Dermis microvascular lymphatic vessel endothelial cell (primary cell): ENCODE measurements at regions not wholly inside any gene's neighbourhood (a gene's known extent, or its start where the extent isn't known, plus 50 kb on each side); places are given as distances from the start of the nearest gene placed in this dataset.

Experiments used
- DNase-seq, 2 donors: peaks; one replicate each; pipeline versions ENCODE4 v3.0.0 to v3.0.0-alpha.2; 2010; ENCODE audit warnings: low read depth in 2 of 2

- no peak for DNase-seq
Measured at GRCh38 chr6:109315341-109316110, 66.7 kb downstream of the CD164 start.

GRCh38 chr6:109314313-109314712 lies 68.0 kb downstream of the CD164 start:
- no peak for DNase-seq

GRCh38 chr6:109313139-109313538 lies 69.1 kb downstream of the CD164 start:
- no peak for DNase-seq

GRCh38 chr6:109311471-109311870 lies 70.8 kb downstream of the CD164 start:
- no peak for DNase-seq

- no peak for DNase-seq
Measured at GRCh38 chr6:109309917-109310316, 72.3 kb downstream of the CD164 start.

GRCh38 chr6:109308018-109308492 lies 74.2 kb downstream of the CD164 start:
- no peak for DNase-seq

- no peak for DNase-seq
Measured at GRCh38 chr6:109306733-109307132, 75.5 kb downstream of the CD164 start.

- no peak for DNase-seq
Measured at GRCh38 chr6:109305028-109305427, 77.2 kb downstream of the CD164 start.

- DNase-seq = no peak
Measured at GRCh38 chr6:109304284-109305015, 77.8 kb downstream of the CD164 start.

GRCh38 chr6:109303640-109304283 lies 78.5 kb downstream of the CD164 start:
- no peak for DNase-seq

GRCh38 chr6:109303164-109303563 lies 79.1 kb downstream of the CD164 start:
- DNase-seq = no peak

- DNase-seq = no peak
Measured at GRCh38 chr6:109302176-109302575, 80.1 kb downstream of the CD164 start.

- no peak for DNase-seq
Measured at GRCh38 chr6:109301418-109301817, 80.8 kb downstream of the CD164 start.

- DNase-seq = no peak
Measured at GRCh38 chr6:109300874-109301273, 81.4 kb downstream of the CD164 start.

- DNase-seq = no peak
Measured at GRCh38 chr6:109299776-109300564, 82.3 kb downstream of the CD164 start.

- DNase-seq = no peak
Measured at GRCh38 chr6:109299265-109299607, 83.0 kb downstream of the CD164 start.

- no peak for DNase-seq
Measured at GRCh38 chr6:109298605-109299264, 83.5 kb downstream of the CD164 start.

- DNase-seq = no peak
Measured at GRCh38 chr6:109297406-109298110, 84.7 kb downstream of the CD164 start.

GRCh38 chr6:109296971-109297372 lies 85.3 kb downstream of the CD164 start:
- no peak for DNase-seq

GRCh38 chr6:109296452-109296851 lies 85.8 kb downstream of the CD164 start:
- DNase-seq = no peak

- DNase-seq = no peak
Measured at GRCh38 chr6:109295774-109296156, 86.5 kb downstream of the CD164 start.
